ENCODE measurements at regions not wholly inside any gene's neighbourhood (a gene's known extent, or its start where the extent isn't known, plus 50 kb on each side); places are given as distances from the start of the nearest gene placed in this dataset.
"Not testable (repeated sequence)": the region's sequence is repeated elsewhere in the genome, so short reads cannot be mapped to it uniquely, and the experiment has no call there.

- DNase-seq (no peak), ATAC-seq (ENCODE audit: poor library complexity) (peak; percentile 41)
- intact Hi-C loops (cut with DNase I) = no loop called here
Measured at GRCh38 chr5:111635916-111636570, 121.0 kb downstream of the NREP start.

GRCh38 chr5:111635151-111635902 lies 121.7 kb downstream of the NREP start:
- intact Hi-C loops (cut with DNase I) = no loop called here
- no peak for DNase-seq
- peak; percentile 67 for ATAC-seq (ENCODE audit: poor library complexity)

GRCh38 chr5:111631328-111631727 lies 119.0 kb upstream of the STARD4 start:
- ATAC-seq (ENCODE audit: poor library complexity) (no peak), DNase-seq (no peak)
- intact Hi-C loops (cut with DNase I) = no loop called here

GRCh38 chr5:111628901-111629300 lies 116.6 kb upstream of the STARD4 start:
- intact Hi-C loops (cut with DNase I) = no loop called here
- peak; percentile 64 for ATAC-seq (ENCODE audit: poor library complexity)
- no peak for DNase-seq

- intact Hi-C loops (cut with DNase I) = no loop called here
- DNase-seq = no peak
- no peak for ATAC-seq (ENCODE audit: poor library complexity)
Measured at GRCh38 chr5:111627862-111628261, 115.5 kb upstream of the STARD4 start.

DNA sequence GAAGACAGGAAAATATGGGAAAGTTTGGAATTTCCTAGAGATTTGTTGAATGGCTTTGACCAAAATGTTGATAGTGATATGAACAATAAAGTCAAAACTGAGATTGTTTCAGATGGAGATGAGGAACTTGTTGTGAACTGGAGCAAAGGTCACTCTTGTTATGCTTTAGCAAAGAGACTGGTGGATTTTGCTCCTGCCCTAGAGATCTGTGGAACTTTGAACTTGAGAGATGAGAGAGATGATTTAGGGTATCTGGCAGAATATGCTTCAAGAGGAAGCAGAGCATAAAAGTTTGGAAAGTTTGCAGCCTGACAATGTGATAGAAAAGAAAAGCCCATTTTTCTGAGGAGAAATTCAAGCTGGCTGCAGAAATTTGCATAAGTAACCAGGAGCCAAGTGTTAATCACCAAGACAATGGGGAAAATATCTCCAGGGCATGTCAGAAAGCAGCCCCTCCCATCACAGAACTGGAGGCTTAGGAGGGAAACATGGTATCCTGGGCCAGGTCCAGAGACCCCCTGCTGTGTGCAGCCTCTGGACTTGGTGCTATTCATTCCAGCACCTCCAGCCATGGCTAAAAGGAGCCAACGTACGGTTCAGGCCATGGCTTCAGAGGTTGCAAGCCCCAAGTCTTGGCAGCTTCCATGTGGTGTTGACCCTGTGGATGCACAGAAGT lies 114.3 kb upstream of the STARD4 start:
- ATAC-seq (ENCODE audit: poor library complexity) (no peak), DNase-seq (no peak)
- intact Hi-C loops (cut with DNase I) = no loop called here

GRCh38 chr5:111618623-111619271 lies 106.4 kb upstream of the STARD4 start:
- DNase-seq (no peak), ATAC-seq (ENCODE audit: poor library complexity) (no peak)
- intact Hi-C loops (cut with DNase I) = no loop called here

GRCh38 chr5:111615054-111615453 lies 102.7 kb upstream of the STARD4 start:
- no peak for ATAC-seq (ENCODE audit: poor library complexity)
- intact Hi-C loops (cut with DNase I) = no loop called here

DNA sequence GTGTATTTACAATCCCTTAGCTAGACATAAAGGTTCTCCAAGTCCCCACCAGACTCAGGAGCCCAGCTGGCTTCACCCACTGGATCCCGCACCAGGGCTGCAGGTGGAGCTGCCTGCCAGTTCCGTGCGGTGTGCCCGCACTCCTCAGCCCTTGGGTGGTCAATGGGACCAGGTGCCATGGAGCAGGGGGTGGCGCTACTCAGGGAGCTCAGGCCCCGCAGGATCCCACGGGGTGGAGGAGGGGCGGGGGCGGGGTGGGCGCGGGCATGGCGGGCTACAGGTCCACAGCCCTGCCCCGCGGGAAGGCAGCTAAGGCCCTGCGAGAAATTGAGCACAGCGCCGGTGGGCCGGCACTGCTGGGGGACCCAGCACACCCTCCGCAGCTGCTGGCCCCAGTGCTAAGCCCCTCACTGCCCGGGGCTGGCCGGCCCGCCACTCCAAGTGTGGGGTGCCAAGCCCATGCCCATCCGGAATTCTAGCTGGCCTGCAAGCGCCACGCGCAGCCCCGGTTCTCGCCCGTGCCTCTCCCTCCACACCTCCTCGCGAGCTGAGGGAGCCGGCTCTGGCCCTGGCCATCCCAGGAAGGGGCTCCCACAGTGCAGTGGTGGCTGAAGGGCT lies 99.8 kb upstream of the STARD4 start:
- ATAC-seq (ENCODE audit: poor library complexity); intact Hi-C loops (cut with DNase I): not testable (repeated sequence)
- peak; percentile 21 for DNase-seq

More at GRCh38 chr5:111615054-111615453, 102.7 kb upstream of the STARD4 start:
- no peak for DNase-seq

DNA sequence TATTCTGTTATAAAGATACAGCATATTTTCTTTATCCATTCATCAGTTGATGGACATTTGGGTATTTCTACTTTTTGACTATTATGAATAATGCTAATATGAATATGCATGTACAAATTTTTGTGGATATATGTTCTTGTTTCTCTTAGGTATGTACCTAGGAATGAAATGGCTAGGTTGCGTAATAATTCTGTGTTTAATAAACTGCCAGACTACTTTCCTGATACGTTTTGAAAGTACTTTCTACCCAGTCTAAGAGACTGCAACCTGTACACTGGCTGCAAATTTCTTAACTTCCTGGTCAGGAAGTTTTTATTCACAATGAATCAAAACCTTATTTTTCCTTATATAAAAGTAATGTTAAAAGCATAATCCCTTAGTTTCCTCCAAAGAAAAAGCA lies 93.9 kb upstream of the STARD4 start:
- intact Hi-C loops (cut with DNase I) = no loop called here
- ATAC-seq (ENCODE audit: poor library complexity) (no peak), DNase-seq (no peak)

- intact Hi-C loops (cut with DNase I) = no loop called here
- ATAC-seq (ENCODE audit: poor library complexity) (no peak), DNase-seq (no peak)
Measured at GRCh38 chr5:111603446-111603827, 91.1 kb upstream of the STARD4 start.

DNA sequence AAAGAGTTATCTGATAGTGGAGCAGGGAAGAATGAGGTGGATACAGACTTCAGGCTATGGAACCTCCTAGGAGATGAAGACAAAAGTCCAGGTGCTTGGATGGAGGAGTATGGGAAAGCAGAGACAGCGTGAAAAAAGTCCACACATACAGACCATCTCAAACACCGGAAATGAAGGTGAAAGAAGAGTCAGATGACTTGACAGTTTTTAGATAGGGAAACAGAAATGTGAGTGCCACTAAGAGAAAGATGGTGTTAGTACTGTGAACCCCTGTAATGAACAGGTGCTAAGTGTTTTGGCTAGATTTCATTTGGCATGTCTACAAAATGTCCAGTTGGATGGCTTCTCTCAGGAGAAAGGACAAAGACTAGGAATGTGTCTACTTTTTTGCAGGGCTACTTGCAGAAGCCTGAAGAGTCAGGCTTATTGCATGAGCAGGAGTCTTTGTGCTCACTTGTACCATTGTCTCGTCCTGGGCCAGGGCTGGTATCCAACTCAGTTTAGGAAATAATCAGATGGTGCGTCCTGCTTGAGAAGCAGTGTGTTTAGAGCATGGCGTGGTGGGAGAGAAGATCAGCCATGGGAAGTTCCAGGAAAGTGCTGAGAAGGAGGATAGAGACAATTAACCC lies 90.6 kb upstream of the STARD4 start:
- ATAC-seq (ENCODE audit: poor library complexity) (no peak), DNase-seq (no peak)
- intact Hi-C loops (cut with DNase I) = no loop called here

DNA sequence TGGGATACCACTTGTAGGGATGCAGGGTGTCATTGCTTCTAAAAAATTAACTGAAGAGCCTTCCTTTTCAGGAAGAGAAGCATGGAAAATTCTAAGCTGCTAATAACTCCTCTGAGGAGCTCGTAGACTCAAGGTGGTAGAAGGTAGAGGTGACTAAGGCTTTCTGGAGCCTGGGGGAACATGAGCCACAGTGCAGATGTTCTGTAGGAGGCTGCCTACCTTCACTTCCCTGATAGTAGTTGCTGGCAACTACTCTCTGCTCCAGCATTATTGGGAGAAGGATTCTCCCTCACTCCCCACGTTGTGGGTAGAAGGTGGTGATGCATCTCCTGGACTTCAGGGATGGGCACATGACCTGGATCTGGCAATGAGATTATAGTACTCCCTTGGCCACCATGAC lies 86.7 kb upstream of the STARD4 start:
- no peak for ATAC-seq (ENCODE audit: poor library complexity)
- intact Hi-C loops (cut with DNase I) = no loop called here
- no peak for DNase-seq

- intact Hi-C loops (cut with DNase I) = no loop called here
- DNase-seq = no peak
- ATAC-seq (ENCODE audit: poor library complexity) = no peak
Measured at GRCh38 chr5:111597491-111597890, 85.2 kb upstream of the STARD4 start.

DNA sequence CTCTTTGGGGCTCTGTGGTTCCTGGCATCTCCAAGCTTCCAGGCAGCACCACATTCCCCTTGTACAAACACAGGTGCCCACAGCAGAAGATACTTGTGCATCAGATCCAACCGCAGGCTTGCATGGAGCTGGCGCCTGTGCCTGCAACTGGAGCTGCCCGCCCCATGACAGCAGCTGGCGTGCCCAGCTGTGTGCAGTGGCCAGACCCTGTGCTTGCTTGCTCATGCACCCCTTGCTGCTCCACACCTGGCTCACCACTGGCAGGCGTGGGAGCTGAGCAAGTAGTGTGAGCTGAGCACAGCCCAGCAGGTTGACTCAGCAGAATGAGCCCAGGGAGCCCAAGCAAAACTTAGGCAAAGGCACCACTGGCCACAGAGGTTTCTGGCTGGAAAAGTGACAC lies 84.4 kb upstream of the STARD4 start:
- DNase-seq (peak; percentile 17), ATAC-seq (ENCODE audit: poor library complexity) (no peak)
- intact Hi-C loops (cut with DNase I) = no loop called here

DNA sequence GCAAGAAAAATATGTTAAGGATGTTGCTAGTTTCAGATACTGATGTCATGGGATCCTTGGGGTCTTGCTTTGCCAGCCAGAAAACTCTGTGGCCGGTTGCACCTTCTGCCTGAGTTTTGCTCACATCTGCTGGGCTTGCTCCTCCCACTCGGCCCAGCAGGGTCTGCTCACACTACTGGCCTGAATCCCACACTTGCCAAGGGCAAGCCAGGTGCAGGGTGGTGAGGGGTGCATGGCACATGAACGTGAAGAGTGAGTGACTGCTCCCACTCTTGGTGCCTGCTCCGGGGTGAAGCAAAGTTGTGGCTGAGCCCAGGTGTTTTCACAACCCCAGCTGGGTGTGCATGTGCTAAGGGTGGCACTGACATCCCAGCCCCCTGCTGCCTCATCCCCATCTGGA lies 83.1 kb upstream of the STARD4 start:
- no peak for ATAC-seq (ENCODE audit: poor library complexity)
- DNase-seq = no peak
- intact Hi-C loops (cut with DNase I) = no loop called here

DNA sequence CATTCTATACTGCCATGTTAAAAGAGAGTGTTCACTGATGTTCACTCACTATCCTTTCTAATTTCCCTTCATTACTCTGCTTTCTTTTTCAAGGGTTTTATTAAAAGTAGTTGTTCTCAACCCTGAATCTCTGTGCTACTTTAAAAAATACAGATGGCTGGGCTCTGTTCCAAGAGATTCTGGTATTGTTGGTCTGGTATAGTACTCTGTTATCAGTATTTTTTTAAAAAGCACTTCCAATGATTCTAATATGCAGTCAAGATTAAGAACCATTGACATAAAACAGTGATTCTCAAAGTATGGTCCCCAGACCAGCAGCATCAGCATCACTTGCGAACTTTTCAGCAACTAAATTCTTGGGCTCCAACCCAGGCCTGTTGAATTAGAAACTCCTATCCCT lies 77.0 kb upstream of the STARD4 start:
- DNase-seq = no peak
- intact Hi-C loops (cut with DNase I) = no loop called here
- peak; percentile 20 for ATAC-seq (ENCODE audit: poor library complexity)

- ATAC-seq (ENCODE audit: poor library complexity) (no peak), DNase-seq (no peak)
- intact Hi-C loops (cut with DNase I) = no loop called here
Measured at GRCh38 chr5:111587728-111588127, 75.4 kb upstream of the STARD4 start.

DNA sequence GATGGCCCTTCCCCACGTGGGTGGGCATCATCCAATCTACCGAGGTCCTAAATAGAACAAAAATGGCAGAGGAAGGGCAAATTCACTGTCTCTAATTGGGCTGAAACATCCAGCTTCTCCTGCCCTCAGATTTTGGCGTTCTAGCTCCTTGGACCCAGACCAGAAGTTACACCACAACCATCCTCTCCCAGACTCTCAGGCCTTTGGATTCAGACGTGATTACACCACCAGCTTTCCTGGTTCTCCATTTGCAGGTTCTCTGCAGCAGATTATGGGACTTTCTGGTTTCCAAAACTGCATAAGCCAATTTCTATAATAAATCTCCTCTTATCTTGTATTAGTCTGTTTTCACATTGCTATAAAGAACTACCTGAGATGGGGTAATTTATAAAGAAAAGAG lies 73.6 kb upstream of the STARD4 start:
- intact Hi-C loops (cut with DNase I) = no loop called here
- ATAC-seq (ENCODE audit: poor library complexity) (no peak), DNase-seq (no peak)

Measured in Right ventricle myocardium superior (tissue), 1 donor.